ACC112 (cell line): ENCODE measurements at regions not wholly inside any gene's neighbourhood (a gene's known extent, or its start where the extent isn't known, plus 50 kb on each side); places are given as distances from the start of the nearest gene placed in this dataset.

ENCODE experiments used
- H2AFZ ChIP-seq: fragments of 200-600 bp; sonication (generic); one replicate; pipeline ENCODE4 v1.6.0; 2017; ENCODE audit warnings: antibody characterized with exemption, low read length; ENCODE audit not compliant: unreplicated experiment
- H3K27ac ChIP-seq: fragments of 200-600 bp; sonication (generic); 2 replicates; pipeline ENCODE4 v1.5.1; 2014; ENCODE audit warnings: low read depth, mild to moderate bottlenecking, antibody characterized with exemption, low read length, moderate library complexity
- H3K27me3 ChIP-seq: fragments of 200-600 bp; sonication (generic); 2 replicates; pipeline ENCODE4 v1.6.1; 2014; ENCODE audit warnings: mild to moderate bottlenecking, antibody characterized with exemption, low read length, moderate library complexity, mixed read lengths; ENCODE audit not compliant: insufficient read depth
- H3K36me3 ChIP-seq: fragments of 200-600 bp; sonication (generic); 2 replicates; pipeline ENCODE4 v1.6.1; 2016; ENCODE audit warnings: mild to moderate bottlenecking, antibody characterized with exemption, low read length, moderate library complexity, mixed read lengths; ENCODE audit not compliant: insufficient read depth
- H3K4me1 ChIP-seq: fragments of 200-600 bp; sonication (generic); one replicate; pipeline ENCODE4 v1.6.1; 2016; ENCODE audit warnings: low read length, mixed read lengths; ENCODE audit not compliant: insufficient read depth, unreplicated experiment, control insufficient read depth
- H3K4me3 ChIP-seq: fragments of 200-600 bp; sonication (generic); 2 replicates; pipeline ENCODE4 v1.5.1; 2014; ENCODE audit warnings: mild to moderate bottlenecking, low read depth, low read length
- H3K79me2 ChIP-seq: fragments of 200-600 bp; sonication (generic); one replicate; pipeline ENCODE4 v1.6.0; 2016; ENCODE audit warnings: low read length; ENCODE audit not compliant: control insufficient read depth, unreplicated experiment, insufficient read depth

GRCh38 chr10:125555267-125555666 is 127.7 kb downstream of the TEX36 start:
- H3K27ac ChIP-seq: no peak overlapping the region
- H3K27me3 ChIP-seq: no peaks in the 10 kb centered on the region
- H3K79me2 ChIP-seq: no peaks in the 10 kb centered on the region
- H2AFZ ChIP-seq: no peak overlapping the region
- no peak overlapping the region for H3K4me3 ChIP-seq
- no peaks in the 10 kb centered on the region for H3K4me1 ChIP-seq
- H3K36me3 ChIP-seq: no peaks in the 10 kb centered on the region

- no peak overlapping the region for H3K27ac ChIP-seq
- no peaks in the 10 kb centered on the region for H3K27me3 ChIP-seq
- H3K4me1 ChIP-seq: no peaks in the 10 kb centered on the region
- H2AFZ ChIP-seq: no peak overlapping the region
- no peaks in the 10 kb centered on the region for H3K36me3 ChIP-seq
- H3K4me3 ChIP-seq: no peak overlapping the region
- no peaks in the 10 kb centered on the region for H3K79me2 ChIP-seq
Observed at GRCh38 chr10:125554753-125555152, 128.2 kb downstream of the TEX36 start.

DNA sequence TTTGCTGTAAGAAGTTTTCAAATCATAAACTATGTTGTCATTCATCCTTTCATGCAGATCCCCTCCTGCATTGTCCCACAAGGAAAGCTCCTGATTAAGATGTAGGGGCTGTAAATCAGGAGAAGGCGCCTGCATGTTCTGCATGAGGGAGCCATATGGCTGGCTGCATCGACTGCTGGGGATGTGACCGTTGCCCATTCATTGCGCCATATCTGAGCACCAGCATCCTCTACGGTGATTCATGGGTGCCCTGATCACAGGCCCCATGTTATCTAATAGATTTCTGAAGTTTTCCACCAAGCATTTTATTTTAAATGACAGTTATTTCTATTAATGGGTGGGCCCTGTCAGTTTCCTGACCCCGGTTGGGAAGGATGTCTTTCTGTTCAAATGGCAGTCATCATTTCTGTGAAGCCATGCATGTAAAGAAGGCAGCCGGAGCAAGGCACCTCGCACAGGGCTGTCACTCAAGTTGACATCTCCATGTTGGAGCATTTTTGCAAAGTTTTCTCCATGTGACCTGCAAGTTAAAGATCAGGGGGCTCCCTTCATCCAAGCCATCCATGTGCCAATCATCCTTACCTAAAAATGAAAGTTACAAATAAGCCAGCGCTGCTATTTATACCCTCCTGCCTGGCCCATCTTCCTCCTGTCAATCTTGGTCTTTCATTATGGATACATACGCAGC is 128.8 kb downstream of the TEX36 start:
- Histone ChIP-seq H2AFZ (no peak overlapping the region), H3K27me3 (no peaks in the 10 kb centered on the region), H3K27ac (no peak overlapping the region), H3K79me2 (no peaks in the 10 kb centered on the region), H3K4me3 (no peak overlapping the region), H3K36me3 (no peaks in the 10 kb centered on the region), H3K4me1 (no peaks in the 10 kb centered on the region)

DNA sequence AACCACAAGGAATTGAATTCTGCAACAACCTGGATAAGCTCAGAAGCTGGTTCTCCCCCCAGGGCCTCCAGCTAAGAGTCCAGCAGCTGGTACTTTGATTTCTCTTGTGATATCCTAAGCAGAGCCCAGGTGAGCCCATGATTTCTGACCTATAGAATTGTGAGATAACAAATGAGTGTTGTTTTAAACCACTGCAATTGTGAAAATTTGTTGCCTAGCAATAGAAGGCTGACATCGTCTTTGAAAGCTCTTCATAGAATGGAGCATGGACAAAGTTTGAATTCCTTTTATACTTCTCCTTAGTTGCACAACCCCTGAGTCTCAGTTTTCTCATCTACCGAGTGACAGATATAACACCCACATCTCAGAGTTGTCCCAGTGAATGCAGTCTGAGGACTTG is 129.9 kb downstream of the TEX36 start:
- Histone ChIP-seq H3K27me3 (no peaks in the 10 kb centered on the region; the same call in 1 of the 2 replicates), H3K4me3 (no peak overlapping the region), H3K27ac (no peak overlapping the region), H3K36me3 (no peaks in the 10 kb centered on the region), H3K79me2 (no peaks in the 10 kb centered on the region), H3K4me1 (no peaks in the 10 kb centered on the region), H2AFZ (no peak overlapping the region)

DNA sequence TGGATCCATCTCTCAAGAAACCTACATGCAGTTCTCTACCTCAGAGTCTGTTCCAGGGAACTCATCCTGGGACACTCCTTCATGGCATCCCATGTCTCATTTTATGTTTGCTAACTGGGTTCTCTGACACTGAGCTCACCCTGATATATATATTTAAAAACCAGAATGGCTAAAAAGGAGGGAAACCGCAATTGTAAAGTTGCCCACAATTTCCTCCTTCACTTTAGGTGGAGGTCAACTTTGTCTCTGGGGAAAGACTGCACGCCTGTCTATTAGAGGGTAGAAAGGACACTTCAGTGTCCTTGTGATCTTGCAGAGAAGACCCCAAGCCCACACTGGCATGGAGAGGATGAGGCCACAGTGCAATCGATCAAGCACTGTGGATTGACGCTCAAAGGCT is 131.7 kb downstream of the TEX36 start:
- Histone ChIP-seq H3K4me1 (no peaks in the 10 kb centered on the region), H3K27ac (no peak overlapping the region), H3K4me3 (no peak overlapping the region), H3K79me2 (no peaks in the 10 kb centered on the region), H3K27me3 (no peaks in the 10 kb centered on the region; the same call in 1 of the 2 replicates), H2AFZ (no peak overlapping the region), H3K36me3 (no peaks in the 10 kb centered on the region)

- H3K27ac ChIP-seq: no peak overlapping the region
- no peaks in the 10 kb centered on the region for H3K4me1 ChIP-seq
- H3K36me3 ChIP-seq: no peaks in the 10 kb centered on the region
- H2AFZ ChIP-seq: no peak overlapping the region
- no peaks in the 10 kb centered on the region; the same call in 1 of the 2 replicates for H3K27me3 ChIP-seq
- H3K79me2 ChIP-seq: no peaks in the 10 kb centered on the region
- H3K4me3 ChIP-seq: no peak overlapping the region
Observed at GRCh38 chr10:125550362-125550761, 132.6 kb downstream of the TEX36 start.

- no peak overlapping the region for H3K4me3 ChIP-seq
- H3K27ac ChIP-seq: no peak overlapping the region
- H3K27me3 ChIP-seq: no peaks in the 10 kb centered on the region; the same call in 1 of the 2 replicates
- no peaks in the 10 kb centered on the region for H3K36me3 ChIP-seq
- H3K79me2 ChIP-seq: no peaks in the 10 kb centered on the region
- no peaks in the 10 kb centered on the region for H3K4me1 ChIP-seq
- H2AFZ ChIP-seq: no peak overlapping the region
Observed at GRCh38 chr10:125549653-125550052, 133.3 kb downstream of the TEX36 start.

DNA sequence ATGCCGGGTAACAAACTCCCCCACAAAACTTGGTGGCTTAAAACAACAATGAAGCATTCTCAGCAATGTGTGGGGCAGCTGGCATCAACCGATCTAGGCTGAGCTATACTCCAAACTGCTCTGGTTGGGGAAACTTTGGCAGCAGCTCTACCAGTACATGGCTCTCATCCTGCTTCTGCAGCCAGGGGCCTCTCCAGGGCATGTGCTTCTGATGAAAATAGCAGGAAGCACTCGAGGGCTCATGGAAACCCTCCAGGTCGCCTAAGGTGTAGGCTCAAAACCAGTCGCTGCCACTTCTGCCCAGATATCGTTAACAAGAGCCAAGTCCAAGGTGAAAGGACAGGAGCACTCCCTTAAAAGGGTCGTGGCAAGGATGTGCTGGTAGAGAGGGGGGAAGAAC is 134.1 kb downstream of the TEX36 start:
- H3K4me3 ChIP-seq: no peak overlapping the region
- no peaks in the 10 kb centered on the region for H3K4me1 ChIP-seq
- H3K36me3 ChIP-seq: no peaks in the 10 kb centered on the region
- H3K27me3 ChIP-seq: no peaks in the 10 kb centered on the region; the same call in 1 of the 2 replicates
- H2AFZ ChIP-seq: no peak overlapping the region
- H3K27ac ChIP-seq: no peak overlapping the region
- H3K79me2 ChIP-seq: no peaks in the 10 kb centered on the region

GRCh38 chr10:125548356-125548755 is 134.6 kb downstream of the TEX36 start:
- Histone ChIP-seq H3K4me1 (no peaks in the 10 kb centered on the region), H3K79me2 (no peaks in the 10 kb centered on the region), H3K27ac (no peak overlapping the region), H3K27me3 (no peaks in the 10 kb centered on the region; the same call in 1 of the 2 replicates), H2AFZ (no peak overlapping the region), H3K36me3 (no peaks in the 10 kb centered on the region), H3K4me3 (no peak overlapping the region)

DNA sequence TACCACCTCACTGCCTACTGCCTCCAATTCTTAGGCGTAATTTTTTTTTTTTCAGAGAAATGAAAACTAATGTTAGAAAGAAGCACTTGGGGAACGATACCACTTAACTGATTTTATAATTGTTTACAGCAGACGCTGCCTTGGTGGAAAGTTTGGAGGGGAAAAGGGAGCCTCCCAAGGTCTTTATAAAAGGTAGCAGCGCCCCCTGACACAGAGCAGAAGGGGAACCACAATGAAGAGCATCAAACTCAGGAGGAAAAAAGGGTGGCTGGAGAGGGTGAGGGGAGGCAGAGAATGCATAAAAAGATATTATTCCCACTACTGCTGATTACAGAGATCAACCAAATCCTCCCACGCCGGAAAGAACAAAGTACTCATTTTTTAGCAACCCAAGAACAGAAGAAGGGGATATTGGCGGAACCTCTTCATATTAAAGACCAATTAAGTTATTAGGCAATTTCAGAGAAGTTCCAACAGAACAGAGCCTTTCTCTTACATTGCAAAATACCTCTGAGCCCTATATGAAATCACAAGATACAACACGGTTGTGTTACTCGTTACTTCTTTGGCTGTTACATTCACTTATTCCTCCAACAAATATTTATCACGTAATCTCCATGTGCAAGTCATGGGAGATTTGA is 135.8 kb downstream of the TEX36 start:
- no peaks in the 10 kb centered on the region for H3K79me2 ChIP-seq
- no peak overlapping the region for H3K4me3 ChIP-seq
- no peak overlapping the region for H3K27ac ChIP-seq
- H3K4me1 ChIP-seq: no peaks in the 10 kb centered on the region
- no peaks in the 10 kb centered on the region; the same call in 1 of the 2 replicates for H3K27me3 ChIP-seq
- H3K36me3 ChIP-seq: no peaks in the 10 kb centered on the region
- H2AFZ ChIP-seq: no peak overlapping the region

DNA sequence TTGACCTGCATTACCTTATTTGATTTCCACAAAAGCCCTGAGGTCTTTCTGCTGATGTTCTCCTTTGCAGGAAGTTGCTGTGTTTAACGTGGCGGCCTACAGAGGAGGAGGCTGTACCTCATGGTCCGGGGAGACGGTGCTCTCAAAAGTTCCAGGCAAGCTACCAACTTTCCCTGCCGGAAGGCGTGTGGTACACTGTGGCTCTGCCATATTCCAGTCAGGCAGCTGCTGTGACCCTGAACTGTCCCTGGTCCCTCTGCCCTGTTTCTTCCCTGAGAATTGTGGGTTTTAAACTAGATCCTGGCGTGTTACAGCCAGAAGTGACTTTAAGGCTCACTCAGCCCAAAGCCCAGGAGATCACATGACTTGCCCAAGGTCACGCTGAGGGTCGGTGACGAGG is 139.2 kb downstream of the TEX36 start:
- no peaks in the 10 kb centered on the region for H3K4me1 ChIP-seq
- H2AFZ ChIP-seq: no peak overlapping the region
- H3K27me3 ChIP-seq: no peaks in the 10 kb centered on the region; the same call in 1 of the 2 replicates
- H3K27ac ChIP-seq: no peak overlapping the region
- no peaks in the 10 kb centered on the region for H3K79me2 ChIP-seq
- no peaks in the 10 kb centered on the region for H3K36me3 ChIP-seq
- no peak overlapping the region for H3K4me3 ChIP-seq
